ENCODE measurements at regions not wholly inside any gene's neighbourhood (a gene's known extent, or its start where the extent isn't known, plus 50 kb on each side); places are given as distances from the start of the nearest gene placed in this dataset.

DNA sequence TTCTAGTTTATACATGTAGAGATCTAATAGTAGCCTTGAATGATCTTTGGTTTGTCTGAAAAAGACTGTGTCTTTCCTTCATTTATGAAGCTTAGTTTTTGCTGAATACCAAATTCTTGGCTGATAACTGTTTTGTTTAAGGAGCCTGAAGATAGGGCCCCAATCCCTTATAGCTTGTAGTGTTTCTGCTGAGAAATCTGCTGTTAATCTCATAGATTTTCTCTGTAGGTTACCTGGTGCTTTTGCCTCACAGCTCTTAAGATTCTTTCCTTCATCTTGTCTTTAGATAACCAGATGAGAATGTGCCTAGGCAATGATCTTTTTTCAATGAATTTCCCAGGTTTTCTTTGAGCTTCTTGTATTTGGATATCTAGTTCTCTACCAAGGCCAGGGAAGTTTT lies 562.1 kb downstream of the XIRP2 start:
- DNase-seq (ENCODE audit: low spot score), result no peak

DNA sequence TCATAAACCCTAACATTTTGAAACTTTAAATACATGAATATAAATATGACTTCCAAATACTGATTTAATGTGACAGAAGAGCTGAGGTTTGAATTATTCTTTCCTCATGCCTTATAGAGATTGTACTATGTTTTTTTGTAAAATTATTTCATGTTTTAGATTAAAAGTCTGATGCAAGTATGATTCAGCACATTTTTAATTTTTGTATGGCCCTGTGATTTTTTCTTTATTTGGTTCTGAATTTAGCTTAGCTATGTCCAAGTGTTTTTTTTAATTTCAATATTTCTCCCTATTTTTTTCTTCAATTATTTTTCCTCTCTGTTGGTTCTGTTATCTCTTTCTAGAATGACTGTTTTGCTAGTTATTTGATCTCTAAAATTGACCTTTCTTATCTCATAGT lies 552.1 kb downstream of the XIRP2 start:
- no peak for DNase-seq (ENCODE audit: low spot score)

DNA sequence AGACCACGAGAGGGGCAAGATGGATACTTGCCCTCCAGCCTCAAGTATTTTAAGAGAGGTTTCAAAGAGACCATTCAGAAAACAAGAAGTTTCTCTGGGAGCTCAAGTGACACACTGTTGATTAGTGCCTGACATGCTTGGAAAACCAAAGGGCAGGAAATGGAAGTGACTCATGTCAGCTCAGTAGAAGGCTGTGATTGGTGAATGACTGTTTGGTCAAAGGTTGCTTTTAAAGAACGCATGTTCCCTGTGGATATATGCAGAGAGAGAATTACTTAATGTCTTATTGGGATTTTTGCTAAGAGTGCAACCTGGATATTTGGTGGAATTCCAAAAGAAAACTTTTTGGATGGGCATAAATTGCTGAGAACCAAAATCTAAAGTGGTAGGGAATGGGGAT lies 549.9 kb downstream of the XIRP2 start:
- DNase-seq (ENCODE audit: low spot score), result no peak

DNA sequence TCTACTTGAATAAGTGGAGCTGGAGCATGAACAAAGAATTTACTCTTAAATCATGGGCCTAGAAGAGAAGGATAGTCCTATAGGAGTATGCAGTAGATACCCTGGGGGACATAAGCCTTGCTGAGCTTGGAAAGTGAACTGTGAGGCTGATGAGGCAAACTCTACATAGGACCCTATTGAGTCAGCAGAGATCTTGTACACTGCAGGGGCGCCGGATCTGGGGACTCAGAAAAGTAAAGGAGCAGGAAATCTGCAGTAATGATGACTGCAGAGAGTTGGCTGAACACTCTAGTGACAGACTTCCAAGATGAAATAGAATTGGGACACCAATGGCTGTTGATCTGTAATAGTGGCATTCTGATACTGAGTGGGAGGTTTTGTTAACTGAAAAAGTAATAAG lies 543.7 kb downstream of the XIRP2 start:
- DNase-seq (ENCODE audit: low spot score), result no peak

DNA sequence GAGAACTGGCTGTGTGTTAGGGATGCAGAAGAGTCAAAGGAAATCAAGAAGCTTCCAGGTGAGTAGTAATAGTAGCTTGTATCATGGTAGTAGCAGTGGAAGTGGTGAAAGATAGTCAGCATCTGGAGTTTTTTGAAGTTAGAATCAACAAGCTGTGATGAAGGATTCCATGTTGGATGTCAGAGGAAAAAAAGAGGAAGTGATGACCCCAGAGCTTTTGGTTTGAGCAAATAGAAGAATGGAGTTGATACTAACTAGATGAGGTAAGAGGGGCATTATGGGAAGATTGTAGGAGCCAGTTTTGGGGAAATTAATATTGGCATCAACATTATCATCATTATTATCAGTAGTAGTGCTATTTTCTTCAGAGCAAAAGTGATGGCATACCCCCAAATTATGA lies 542.2 kb downstream of the XIRP2 start:
- DNase-seq (ENCODE audit: low spot score), result no peak

DNA sequence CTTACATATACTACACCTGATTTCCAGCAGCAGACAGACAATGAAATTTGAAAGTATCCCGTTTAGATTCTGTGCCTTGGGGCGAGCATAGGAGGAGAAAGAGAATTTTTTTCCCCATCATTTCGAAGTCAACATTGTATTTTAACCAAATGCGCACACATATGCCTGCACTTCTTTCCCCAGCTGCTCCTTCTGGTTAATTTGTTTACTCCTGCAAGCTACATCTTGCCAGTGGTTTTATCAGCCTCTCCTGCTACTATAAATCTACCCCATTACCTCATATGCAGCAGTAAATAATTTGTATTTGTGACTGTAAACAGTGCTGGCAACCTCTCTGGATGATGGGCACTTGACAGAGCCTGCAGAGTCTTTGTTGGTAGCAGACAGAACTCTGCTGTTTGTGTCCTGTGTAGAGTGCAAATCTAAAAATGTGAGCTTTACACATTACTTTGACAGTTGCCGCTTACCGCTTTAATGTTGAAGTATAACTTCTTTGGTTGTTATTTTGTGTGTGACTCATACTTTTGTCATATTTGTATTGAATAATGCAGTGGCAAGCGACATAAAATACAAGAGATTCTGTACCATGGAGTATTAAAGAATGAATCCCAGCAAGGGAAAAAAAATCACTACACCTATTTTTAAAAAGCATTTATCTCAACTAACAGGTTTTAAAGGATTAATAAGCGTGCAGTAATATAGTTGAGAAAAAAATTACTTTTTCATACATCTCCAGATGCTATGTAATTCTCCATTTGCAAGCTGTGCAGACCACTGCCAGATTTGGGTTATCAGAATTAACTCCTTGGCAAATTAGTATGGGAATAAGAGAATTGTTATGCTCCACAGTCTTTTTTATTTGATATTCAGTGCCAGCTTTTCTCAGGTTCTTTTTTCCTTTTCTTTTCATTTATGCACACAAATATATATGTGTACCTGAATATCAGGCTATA lies 536.8 kb downstream of the XIRP2 start:
- DNase-seq (ENCODE audit: low spot score), result no peak

DNA sequence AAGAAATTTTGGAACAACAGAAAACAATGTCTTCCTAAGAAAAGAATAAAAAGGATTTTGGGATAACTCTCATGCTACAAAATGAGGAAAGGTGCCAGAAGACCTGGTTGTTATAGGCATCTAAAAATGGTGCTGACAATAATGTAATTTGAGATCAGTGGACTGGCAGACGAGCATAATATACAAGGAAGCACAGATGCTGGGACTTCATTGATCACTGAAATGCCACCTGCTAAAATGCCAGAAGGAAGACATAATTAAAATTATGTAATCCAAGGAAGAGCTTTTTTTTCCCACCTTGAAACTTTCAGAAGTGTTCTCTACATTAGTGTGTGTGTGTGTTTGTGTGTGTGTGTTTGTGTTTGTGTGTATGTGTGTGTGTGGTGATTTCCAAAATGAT lies 535.9 kb downstream of the XIRP2 start:
- no peak for DNase-seq (ENCODE audit: low spot score)

DNA sequence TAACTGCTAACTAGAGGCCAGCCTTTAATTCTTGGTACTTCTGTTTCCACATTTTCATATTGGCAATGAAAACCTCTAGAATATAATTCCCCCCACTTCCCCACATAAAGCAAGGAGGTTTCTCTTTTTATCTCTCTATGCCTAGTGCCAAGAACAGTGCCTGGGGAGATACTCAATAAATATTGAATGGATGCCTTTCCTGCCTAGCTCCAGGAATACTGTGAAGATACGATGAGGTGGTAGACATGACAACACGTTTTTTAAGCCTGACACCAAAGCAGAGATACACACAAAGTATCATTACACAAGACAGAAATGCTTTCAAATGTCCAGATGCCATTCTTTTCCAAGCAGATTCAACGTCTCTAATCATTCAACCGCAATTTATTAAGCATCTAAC lies 535.5 kb downstream of the XIRP2 start:
- no peak for DNase-seq (ENCODE audit: low spot score)

DNA sequence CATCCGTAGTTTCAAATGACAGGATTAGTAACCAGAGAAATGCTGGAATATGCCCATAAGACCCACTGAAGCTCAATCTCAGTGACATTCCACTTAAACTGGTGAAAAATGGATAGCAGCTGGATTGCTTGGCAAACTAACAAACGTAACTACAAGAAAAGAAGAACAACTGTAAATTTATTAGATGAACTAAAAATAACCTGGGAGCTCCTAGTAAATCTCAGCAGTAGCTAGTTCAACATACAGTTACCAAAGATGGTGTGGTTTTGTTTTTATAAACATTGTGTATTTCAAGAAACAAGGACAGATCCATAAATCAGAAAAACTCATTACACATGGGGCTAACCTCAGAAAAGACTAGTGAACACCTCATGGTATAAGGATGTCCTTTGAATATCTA lies 531.9 kb downstream of the XIRP2 start:
- DNase-seq (ENCODE audit: low spot score), result no peak

DNA sequence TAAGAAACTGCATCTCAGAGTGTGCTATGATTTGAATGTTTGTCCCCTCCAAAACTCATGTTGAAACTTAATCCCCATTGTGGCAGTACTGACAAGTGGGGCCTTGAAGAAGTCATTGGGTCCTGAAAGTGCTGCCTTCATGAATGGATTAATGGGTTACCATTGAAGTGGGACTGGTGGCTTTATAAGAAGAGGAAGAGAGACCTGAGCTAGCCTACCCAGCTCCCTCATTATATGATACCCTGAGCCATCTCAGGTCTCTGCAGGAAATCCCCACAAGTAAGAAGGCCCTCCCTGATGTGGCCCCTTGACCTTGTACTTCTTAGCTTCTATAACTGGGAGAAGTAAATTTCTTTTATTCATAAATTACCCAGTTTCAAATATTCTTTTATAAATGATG lies 526.8 kb downstream of the XIRP2 start:
- DNase-seq (ENCODE audit: low spot score), result no peak

DNA sequence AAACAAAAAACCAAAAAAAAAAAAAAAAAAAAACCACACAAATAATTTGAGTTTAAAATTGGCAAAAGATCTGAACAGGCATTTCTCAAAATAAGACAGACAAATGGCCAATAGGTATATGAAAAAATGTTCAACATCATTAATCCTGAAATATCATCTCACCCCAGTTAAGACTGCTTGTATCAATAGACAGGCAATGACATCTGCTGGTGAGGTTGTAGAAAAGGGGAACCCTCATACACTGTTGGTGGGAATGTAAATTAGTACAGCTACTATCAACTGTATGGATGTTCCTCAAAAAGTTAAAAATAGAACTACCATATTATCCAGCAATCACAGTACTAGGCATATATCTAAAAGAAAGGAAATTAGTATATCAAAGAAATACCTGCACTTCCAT lies 523.1 kb downstream of the XIRP2 start:
- no peak for DNase-seq (ENCODE audit: low spot score)

DNA sequence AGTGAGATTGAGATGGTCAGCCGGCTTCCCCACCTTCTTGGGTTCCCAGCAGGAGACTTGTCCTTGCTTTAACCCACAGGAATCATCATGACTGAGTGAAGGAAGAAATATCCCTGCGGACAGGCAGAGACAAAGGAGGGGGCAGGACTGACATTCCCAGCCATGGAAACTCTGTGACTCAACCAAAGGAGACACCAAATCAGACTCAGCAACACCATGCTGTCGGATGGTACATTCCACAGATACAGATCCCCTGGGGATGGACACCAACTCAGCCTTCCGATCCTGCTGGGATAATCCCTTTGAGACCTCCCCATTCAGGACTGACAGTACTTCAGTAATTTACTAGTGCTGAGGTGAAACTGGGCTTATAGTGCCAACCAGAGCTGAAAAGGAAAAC lies 518.3 kb downstream of the XIRP2 start:
- DNase-seq (ENCODE audit: low spot score), result no peak

DNA sequence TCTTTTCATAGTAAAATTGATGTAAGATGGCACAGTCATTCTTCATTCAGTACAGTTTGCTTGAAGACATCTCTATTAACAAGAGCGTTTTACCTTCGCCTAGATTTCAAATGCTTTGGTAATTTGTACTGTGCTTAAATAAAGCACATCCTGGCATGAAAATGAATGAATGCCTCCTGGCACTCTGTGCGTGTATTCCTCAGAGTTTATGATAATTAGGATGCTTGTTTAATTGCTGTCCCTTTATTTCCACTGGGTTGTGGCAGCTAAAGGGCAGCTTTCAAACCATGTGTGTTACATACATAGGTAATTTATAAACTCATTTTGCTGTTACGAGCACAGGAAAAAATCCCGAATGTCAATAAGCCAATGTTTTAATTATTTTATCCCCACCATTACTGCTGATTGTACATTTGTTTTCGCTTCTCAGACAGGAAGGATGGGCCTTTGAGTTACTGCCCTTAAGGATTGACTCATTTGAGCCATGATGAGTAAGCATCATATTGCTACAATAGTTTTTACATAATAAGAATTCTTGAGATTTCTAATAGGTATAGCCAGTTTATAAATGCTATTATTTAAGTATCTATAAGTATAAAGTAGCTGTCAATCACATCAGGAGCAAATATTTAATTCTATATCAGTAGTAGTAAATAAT lies 516.5 kb downstream of the XIRP2 start:
- DNase-seq (ENCODE audit: low spot score), result no peak

DNA sequence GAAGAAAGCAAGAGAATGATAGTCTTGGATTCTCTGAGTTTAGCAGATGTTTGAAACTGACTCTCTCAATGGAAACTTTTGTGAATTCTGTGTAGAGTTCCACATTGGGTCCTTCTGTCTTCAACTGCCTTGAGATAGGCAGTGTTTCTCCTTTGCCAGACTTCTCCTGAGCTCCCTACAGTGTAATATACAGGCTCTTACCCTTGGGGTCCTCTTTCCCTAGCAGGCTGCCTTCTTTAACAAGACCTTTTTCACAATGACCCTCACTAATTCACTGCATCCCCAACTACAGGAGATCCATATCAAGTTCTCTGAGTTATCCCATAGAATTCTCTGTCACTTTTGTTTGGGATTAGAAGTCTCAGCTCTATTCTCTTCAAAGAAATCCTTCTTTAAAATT lies 513.0 kb downstream of the XIRP2 start:
- no peak for DNase-seq (ENCODE audit: low spot score)

DNA sequence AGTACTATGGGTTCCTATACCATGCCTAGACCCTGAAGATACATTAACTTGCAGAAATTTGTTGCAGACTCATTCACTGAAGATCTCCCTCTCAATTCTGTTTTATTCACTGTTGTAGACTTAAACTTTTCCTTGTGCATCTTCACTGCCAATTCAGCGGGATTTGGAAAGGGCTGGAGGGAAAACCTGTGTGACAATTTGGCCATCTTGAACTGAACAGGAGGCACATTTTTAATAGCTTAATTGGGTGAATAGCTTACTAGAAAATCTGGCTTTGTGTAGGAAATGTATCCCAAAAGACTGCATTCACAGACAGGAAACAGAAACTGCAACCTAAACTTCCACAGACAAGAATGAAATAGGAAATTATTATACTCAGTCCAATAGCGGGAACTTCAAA lies 512.3 kb downstream of the XIRP2 start:
- DNase-seq (ENCODE audit: low spot score), result no peak

DNA sequence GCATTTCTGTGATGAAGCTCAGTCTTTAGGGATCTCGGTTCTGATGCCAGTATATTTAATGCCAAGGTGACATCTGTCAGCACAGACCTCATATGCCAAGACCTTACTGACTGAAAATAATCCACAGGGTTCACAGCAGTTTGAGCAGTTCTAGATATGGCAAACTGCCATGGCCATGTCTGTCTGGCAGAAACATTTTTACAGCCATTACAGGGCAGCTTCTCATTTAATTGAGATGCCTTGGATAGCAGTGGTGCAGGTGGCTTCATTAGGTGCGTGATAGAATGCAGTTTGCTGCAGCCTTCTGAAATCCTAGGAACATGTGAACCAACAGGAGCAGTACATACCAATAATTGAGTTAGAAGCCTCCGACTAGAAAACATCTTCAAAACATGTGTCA lies 510.6 kb downstream of the XIRP2 start:
- DNase-seq (ENCODE audit: low spot score), result no peak

DNA sequence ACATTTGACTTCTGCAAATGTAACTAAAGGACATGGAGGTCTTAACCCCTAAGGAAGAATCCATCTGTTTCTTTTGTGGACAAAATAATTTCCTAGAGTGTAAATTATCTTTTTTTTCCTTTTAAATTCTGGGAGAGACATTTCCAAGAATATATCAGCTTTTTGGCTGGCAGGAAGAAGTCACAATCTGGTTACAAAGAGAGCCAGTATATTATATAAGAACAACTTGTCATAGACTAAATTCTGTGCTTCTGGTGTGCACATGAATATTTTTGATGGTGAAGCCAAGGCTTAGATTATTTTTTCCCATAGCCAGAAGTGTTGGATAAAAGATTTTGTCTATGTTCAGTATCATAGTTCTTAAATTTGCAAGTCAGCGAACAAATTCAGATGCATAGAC lies 500.6 kb downstream of the XIRP2 start:
- DNase-seq (ENCODE audit: low spot score), result no peak

DNA sequence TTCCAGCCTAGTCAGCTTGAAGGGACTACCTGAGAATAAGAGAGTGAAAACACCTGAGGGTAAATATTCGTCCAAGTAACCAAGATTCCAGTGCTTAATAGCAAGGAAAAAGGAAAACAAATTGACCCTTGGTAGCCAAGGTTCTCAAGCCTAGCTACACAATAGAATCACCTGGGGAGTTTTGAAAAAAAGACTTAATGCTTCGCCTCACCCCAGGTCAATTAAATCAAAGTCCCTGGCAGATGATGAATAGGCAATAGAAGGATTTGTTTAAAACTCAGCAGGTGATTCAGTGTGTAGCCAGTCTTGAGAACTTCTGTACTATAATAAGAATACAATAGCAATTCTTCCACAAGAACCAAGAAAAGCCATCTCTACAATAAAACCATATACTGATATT lies 500.2 kb downstream of the XIRP2 start:
- no peak for DNase-seq (ENCODE audit: low spot score)

DNA sequence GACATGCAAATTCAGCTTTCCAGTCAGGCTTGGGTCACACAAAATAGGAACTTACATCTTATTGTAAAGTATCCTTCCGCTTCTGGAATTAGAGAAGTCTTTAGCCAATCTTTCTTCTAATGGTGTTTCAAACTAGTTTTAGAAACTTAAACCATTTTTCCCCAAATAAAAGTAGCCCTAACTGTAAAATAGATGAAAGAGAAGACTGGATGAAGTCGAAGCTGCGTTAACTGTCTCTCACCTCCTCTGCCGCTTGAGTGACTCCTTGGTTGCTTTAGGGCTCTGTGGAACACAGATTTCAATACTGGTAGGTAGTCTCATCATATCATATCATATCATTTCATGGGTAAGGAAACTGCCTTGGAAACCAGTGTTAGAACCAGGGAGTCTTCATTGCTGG lies 498.4 kb downstream of the XIRP2 start:
- DNase-seq (ENCODE audit: low spot score), result no peak

DNA sequence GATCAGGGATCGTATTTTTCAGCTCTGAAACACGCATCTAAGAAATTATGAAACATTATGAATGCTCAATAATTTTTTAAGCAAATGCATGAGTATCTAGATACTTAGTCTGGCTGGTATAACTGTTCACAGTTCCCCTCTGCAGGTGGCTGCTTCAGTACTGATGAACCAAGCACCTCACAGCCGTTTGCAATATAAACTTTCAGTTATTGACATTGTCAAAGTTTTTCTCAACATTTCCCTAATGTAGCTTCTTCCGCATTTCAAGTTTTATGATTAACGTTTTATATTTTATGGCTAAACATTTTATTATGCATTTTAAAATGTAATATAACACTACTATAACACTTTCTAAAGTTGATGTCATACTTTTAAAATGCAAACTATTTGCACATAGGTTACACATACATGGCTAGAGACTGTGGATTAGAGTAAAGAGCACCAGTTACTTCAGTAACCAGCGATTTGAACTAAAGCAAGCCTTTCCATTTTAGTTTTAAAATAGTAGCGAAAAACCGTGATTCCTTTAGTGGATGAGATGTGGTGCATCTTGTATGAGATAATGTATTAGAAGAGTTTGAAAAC lies 495.4 kb downstream of the XIRP2 start:
- DNase-seq (ENCODE audit: low spot score), result no peak

DNA sequence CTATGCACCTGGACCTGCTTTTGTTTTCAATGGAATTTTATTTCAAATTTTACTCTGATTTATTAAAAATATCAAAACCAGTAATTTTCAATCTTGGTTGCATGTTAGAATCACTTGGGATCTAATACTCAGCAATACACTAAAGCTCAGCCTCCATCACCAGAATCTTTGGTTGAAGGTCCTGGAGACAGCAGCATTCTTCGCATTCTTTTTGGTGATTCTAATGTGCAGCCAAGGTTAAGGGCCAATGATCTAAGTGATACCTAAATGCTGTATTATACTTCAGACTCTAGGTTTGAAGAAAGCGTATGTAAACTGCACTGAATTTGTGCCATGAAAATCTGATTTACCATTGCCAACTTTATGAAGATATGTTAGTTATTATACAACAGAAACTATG lies 493.1 kb downstream of the XIRP2 start:
- no peak for DNase-seq (ENCODE audit: low spot score)

DNA sequence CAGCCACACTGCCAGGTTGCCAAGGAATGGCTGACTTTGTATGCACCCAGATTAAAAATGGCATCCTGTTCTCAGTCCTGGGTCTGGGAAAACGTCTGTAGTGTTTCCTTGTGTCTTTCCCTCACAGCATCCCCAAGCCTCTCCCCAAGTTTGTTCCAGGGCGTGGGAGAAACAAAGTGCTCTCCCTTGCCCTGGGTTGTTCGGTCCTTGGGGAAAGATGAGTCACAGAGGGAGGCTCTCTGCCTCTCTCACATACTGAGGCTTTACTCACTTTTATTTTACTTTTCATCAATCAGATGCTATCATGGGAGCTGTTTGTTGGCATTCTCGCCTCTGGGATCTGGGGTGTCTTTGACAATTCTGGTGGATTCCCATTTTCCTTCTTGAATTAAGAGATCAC lies 492.3 kb downstream of the XIRP2 start:
- DNase-seq (ENCODE audit: low spot score), result no peak

DNA sequence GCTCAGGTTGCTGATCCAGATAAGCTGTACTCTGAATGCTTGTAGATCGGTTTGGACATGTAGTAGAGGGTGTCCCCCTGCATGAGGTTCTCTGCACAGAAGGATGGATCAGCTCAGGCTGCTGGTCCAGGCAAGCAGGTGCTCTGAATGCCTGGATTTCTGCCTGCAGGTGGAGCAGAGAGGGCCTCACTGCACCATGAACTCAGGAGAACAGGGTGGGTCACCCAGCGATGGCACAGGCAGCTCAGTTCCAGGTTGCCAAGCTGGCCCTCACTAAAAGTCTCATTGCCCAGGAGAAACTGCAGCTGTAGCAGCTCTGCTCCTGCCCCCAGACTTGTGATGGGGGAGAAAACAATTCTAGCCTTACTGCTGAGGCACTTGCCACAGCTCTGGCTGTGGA lies 491.8 kb downstream of the XIRP2 start:
- no peak for DNase-seq (ENCODE audit: low spot score)

Data from SK-N-DZ (cell line).